WTC11 (cell line): ENCODE measurements at regions not wholly inside any gene's neighbourhood (a gene's known extent, or its start where the extent isn't known, plus 50 kb on each side); places are given as distances from the start of the nearest gene placed in this dataset.

Experiments
- ATAC-seq: fragments of 200-7000 bp; cut with Tn5 transposase; 2 replicates; pipeline ENCODE4 v1.10.0; 2021; ENCODE audit warnings: mild to moderate bottlenecking, moderate library complexity
- CTCF ChIA-PET: fragments of 300-600 bp; sonication (Branson Sonifier 250); formaldehyde crosslinking; loops from one replicate; lab custom pipeline; 2021; ENCODE audit warnings: antibody characterized with exemption; lab: Charles Lee
- POLR2A ChIA-PET: fragments of 350-600 bp; sonication (Branson Sonifier 250); formaldehyde crosslinking; loops from one replicate; lab custom pipeline; 2021; ENCODE audit warnings: antibody characterized with exemption; lab: Charles Lee
- DNase-seq: peaks from one replicate; pipeline ENCODE4 v3.0.0; 2021; ENCODE audit warnings: low spot score
- H3K27ac Mint-ChIP-seq: 2 replicates; pipeline ENCODE4 v1.8.0; 2021; ENCODE audit warnings: mixed read lengths
- H3K27me3 Mint-ChIP-seq: 2 replicates; pipeline ENCODE4 v1.8.0; 2021; ENCODE audit warnings: low read depth, mild to moderate bottlenecking, moderate library complexity, mixed read lengths
- H3K36me3 Mint-ChIP-seq: 2 replicates; pipeline ENCODE4 v1.8.0; 2021; ENCODE audit warnings: mixed read lengths
- H3K4me1 Mint-ChIP-seq: 2 replicates; pipeline ENCODE4 v1.8.0; 2022; ENCODE audit warnings: mixed read lengths
- H3K4me3 Mint-ChIP-seq: 2 replicates; pipeline ENCODE4 v1.8.0; 2021; ENCODE audit warnings: mild to moderate bottlenecking, moderate library complexity, mixed read lengths
- H3K9me3 Mint-ChIP-seq: 2 replicates; pipeline ENCODE4 v1.8.0; 2021; ENCODE audit warnings: mixed read lengths
- CREB1 ChIP-seq: sonication (generic); formaldehyde crosslinking; IDR thresholded peaks from 2 replicates; pipeline ENCODE4 v1.8.0; 2023; ENCODE audit warnings: mild to moderate bottlenecking, missing genetic modification reagents
- CREM ChIP-seq: sonication (generic); formaldehyde crosslinking; IDR thresholded peaks from 2 replicates; pipeline ENCODE4 v1.8.1; 2022; ENCODE audit warnings: mild to moderate bottlenecking, missing genetic modification reagents, moderate library complexity
- HMGA2 ChIP-seq: fragments of 250-450 bp; sonication (Bioruptor Pico); IDR thresholded peaks from 2 replicates; pipeline ENCODE4 v1.4.0; 2021; ENCODE audit warnings: mild to moderate bottlenecking, moderate library complexity
- JAZF1 ChIP-seq: fragments of 250-450 bp; sonication (Bioruptor Pico); IDR thresholded peaks from 2 replicates; pipeline ENCODE4 v1.9.0; 2021; ENCODE audit warnings: moderate library complexity, mild to moderate bottlenecking, inconsistent platforms
- MXD4 ChIP-seq: fragments of 250-450 bp; sonication (Bioruptor Pico); IDR thresholded peaks from 2 replicates; pipeline ENCODE4 v1.8.0; 2021; ENCODE audit warnings: mild to moderate bottlenecking, moderate library complexity, borderline replicate concordance
- MYBL2 ChIP-seq: sonication (generic); formaldehyde crosslinking; IDR thresholded peaks from 2 replicates; pipeline ENCODE4 v1.8.1; 2023; ENCODE audit warnings: mild to moderate bottlenecking, moderate library complexity, missing genetic modification reagents
- NFATC4 ChIP-seq: fragments of 250-450 bp; sonication (Bioruptor Pico); IDR thresholded peaks from 2 replicates; pipeline ENCODE4 v1.9.0; 2021; ENCODE audit warnings: mild to moderate bottlenecking
- NR3C1 ChIP-seq: sonication (generic); formaldehyde crosslinking; conservative IDR thresholded peaks from 2 replicates; pipeline ENCODE4 v1.8.1; 2023; ENCODE audit warnings: low read depth, mild to moderate bottlenecking, missing genetic modification reagents
- RORB ChIP-seq: fragments of 250-450 bp; sonication (Bioruptor Pico); IDR thresholded peaks from 2 replicates; pipeline ENCODE4 v1.9.0; 2021; ENCODE audit warnings: mild to moderate bottlenecking
- SMAD3 ChIP-seq: sonication (generic); formaldehyde crosslinking; IDR thresholded peaks from 2 replicates; pipeline ENCODE4 v1.8.0; 2022; ENCODE audit warnings: missing genetic modification reagents, mild to moderate bottlenecking, borderline replicate concordance
- ZBTB21 ChIP-seq: sonication (generic); formaldehyde crosslinking; IDR thresholded peaks from 2 replicates; pipeline ENCODE4 v1.8.1; 2023; ENCODE audit warnings: mild to moderate bottlenecking, missing genetic modification reagents, borderline replicate concordance
- ZNF121 ChIP-seq: sonication (generic); formaldehyde crosslinking; IDR thresholded peaks from 2 replicates; pipeline ENCODE4 v1.8.0; 2023; ENCODE audit warnings: missing genetic modification reagents
- ZNF232 ChIP-seq: sonication (generic); formaldehyde crosslinking; IDR thresholded peaks from 2 replicates; pipeline ENCODE4 v1.8.0; 2022; ENCODE audit warnings: mild to moderate bottlenecking, missing genetic modification reagents
- ZNF396 ChIP-seq: fragments of 250-450 bp; sonication (Bioruptor Pico); IDR thresholded peaks from 2 replicates; pipeline ENCODE4 v1.8.0; 2021; ENCODE audit warnings: mild to moderate bottlenecking, moderate library complexity, borderline replicate concordance
- ZNF416 ChIP-seq: fragments of 250-450 bp; sonication (Bioruptor Pico); IDR thresholded peaks from 2 replicates; pipeline ENCODE4 v1.9.0; 2021; ENCODE audit warnings: mild to moderate bottlenecking, inconsistent platforms
- ZNF671 ChIP-seq: fragments of 250-450 bp; sonication (Bioruptor Pico); IDR thresholded peaks from 2 replicates; pipeline ENCODE4 v1.8.0; 2021; ENCODE audit warnings: mild to moderate bottlenecking
- TF ChIP-seq, protein P1 (sequence below): sonication (generic); formaldehyde crosslinking; IDR thresholded peaks from 2 replicates; pipeline ENCODE4 v1.8.0; 2022; ENCODE audit warnings: mild to moderate bottlenecking, missing genetic modification reagents
- TF ChIP-seq, protein P2 (sequence below): fragments of 250-450 bp; sonication (Bioruptor Pico); IDR thresholded peaks from 2 replicates; pipeline ENCODE4 v1.9.0; 2021; ENCODE audit warnings: mild to moderate bottlenecking
- TF ChIP-seq, protein P3 (sequence below): fragments of 250-450 bp; sonication (Bioruptor Pico); IDR thresholded peaks from 2 replicates; pipeline ENCODE4 v1.9.0; 2021; ENCODE audit warnings: mild to moderate bottlenecking
- TF ChIP-seq, protein P4 (sequence below): sonication (generic); formaldehyde crosslinking; conservative IDR thresholded peaks from 2 replicates; pipeline ENCODE4 v1.8.1; 2022; ENCODE audit warnings: mild to moderate bottlenecking, missing genetic modification reagents
- TF ChIP-seq, protein P5 (sequence below): sonication (generic); formaldehyde crosslinking; IDR thresholded peaks from 2 replicates; pipeline ENCODE4 v1.8.1; 2022; ENCODE audit warnings: missing genetic modification reagents, borderline replicate concordance
- TF ChIP-seq, protein P6 (sequence below): sonication (generic); formaldehyde crosslinking; IDR thresholded peaks from 2 replicates; pipeline ENCODE4 v1.8.0; 2023; ENCODE audit warnings: mild to moderate bottlenecking, missing genetic modification reagents

DNA sequence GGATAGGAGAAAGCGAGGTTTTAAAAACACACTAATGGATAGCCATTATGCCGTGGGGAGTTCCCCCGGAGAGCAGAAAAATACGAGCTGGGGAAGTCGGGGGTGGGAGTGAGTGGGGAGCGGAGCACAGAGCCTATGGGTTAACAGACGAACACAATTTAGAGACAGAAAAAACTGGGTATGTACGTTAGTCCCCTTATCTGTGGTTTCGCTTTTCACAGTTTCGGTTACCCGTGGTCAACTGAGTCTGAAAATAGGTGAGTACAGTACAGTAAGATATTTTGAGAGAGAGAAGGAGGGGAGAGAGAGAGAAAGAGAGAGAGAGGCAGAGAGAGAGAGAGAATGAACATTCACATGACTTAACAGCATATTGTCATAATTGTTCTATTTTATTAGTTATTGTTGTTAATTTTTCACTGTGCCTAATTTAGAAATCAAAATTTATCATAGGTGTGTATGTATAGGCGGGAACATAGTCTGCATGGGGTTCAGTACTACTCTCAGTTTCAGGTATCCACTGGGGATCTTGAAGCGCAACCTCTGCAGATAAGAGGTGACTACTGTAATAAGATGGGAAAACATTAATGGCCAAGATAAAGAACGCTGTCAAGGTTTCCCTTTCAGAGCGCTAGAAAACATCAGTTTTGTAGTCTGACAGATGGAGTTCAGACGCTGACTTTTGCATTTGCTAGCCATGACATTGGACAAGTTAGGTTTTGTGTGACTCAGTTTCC, 125.6 kb upstream of the LMO4 start:
- no peaks in the 10 kb centered on the region for H3K36me3 Mint-ChIP-seq
- H3K4me1 Mint-ChIP-seq, result peaks cover 36% of the 10 kb centered on the region
- peaks cover 4% of the 10 kb centered on the region for H3K27me3 Mint-ChIP-seq
- DNase-seq, result no peak
- POLR2A ChIA-PET, result no interaction called here
- no peak for ATAC-seq
- H3K9me3 Mint-ChIP-seq, result peaks cover 6% of the 10 kb centered on the region
- TF ChIP-seq, protein P1, sequence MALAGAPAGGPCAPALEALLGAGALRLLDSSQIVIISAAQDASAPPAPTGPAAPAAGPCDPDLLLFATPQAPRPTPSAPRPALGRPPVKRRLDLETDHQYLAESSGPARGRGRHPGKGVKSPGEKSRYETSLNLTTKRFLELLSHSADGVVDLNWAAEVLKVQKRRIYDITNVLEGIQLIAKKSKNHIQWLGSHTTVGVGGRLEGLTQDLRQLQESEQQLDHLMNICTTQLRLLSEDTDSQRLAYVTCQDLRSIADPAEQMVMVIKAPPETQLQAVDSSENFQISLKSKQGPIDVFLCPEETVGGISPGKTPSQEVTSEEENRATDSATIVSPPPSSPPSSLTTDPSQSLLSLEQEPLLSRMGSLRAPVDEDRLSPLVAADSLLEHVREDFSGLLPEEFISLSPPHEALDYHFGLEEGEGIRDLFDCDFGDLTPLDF, result no peak
- no peak for TF ChIP-seq ZNF416
- TF ChIP-seq CREM (CRISPR knock-in tag), result no peak
- TF ChIP-seq ZNF396 (CRISPR knock-in tag), result no peak
- no peak for TF ChIP-seq MXD4 (CRISPR knock-in tag)
- TF ChIP-seq, protein P2, sequence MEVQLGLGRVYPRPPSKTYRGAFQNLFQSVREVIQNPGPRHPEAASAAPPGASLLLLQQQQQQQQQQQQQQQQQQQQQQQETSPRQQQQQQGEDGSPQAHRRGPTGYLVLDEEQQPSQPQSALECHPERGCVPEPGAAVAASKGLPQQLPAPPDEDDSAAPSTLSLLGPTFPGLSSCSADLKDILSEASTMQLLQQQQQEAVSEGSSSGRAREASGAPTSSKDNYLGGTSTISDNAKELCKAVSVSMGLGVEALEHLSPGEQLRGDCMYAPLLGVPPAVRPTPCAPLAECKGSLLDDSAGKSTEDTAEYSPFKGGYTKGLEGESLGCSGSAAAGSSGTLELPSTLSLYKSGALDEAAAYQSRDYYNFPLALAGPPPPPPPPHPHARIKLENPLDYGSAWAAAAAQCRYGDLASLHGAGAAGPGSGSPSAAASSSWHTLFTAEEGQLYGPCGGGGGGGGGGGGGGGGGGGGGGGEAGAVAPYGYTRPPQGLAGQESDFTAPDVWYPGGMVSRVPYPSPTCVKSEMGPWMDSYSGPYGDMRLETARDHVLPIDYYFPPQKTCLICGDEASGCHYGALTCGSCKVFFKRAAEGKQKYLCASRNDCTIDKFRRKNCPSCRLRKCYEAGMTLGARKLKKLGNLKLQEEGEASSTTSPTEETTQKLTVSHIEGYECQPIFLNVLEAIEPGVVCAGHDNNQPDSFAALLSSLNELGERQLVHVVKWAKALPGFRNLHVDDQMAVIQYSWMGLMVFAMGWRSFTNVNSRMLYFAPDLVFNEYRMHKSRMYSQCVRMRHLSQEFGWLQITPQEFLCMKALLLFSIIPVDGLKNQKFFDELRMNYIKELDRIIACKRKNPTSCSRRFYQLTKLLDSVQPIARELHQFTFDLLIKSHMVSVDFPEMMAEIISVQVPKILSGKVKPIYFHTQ, result no peak
- no peak for TF ChIP-seq ZNF232 (CRISPR knock-in tag)
- no peak for TF ChIP-seq MYBL2 (CRISPR knock-in tag)
- no peak for TF ChIP-seq ZNF671 (CRISPR knock-in tag)
- TF ChIP-seq NFATC4 (CRISPR knock-in tag), result no peak
- TF ChIP-seq, protein P3, sequence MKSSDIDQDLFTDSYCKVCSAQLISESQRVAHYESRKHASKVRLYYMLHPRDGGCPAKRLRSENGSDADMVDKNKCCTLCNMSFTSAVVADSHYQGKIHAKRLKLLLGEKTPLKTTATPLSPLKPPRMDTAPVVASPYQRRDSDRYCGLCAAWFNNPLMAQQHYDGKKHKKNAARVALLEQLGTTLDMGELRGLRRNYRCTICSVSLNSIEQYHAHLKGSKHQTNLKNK (CRISPR knock-in tag), result no peak
- TF ChIP-seq, all 79 proteins: peak for 0
- Mint-ChIP-seq H3K4me3 (no peak overlapping the region), H3K27ac (no peak overlapping the region)
- CTCF ChIA-PET, result no interaction called here

DNA sequence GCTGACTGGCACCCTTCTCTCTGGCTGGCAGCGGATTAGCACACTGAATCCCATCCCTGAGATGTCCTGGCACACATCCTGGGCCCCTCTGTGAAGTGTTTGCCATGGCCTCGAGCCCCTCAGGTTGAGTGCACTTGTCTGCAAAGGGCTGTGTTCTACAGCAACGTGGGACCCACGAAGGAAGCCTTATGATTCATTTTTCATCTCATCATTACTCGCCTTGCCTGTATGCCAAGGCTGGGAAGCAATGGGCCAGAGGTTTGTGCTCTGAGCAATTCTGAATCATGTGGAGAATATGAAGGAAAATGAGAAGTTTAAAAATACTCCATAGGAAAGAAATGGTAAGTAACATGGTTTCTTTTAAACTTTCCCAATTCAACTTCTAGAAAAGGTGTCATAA, 124.8 kb upstream of the LMO4 start:
- no peak overlapping the region for H3K27ac Mint-ChIP-seq
- ATAC-seq (no peak), DNase-seq (no peak)
- POLR2A ChIA-PET, result no interaction called here
- TF ChIP-seq ZBTB21 (no peak), HMGA2 (CRISPR knock-in tag) (no peak), RORB (CRISPR knock-in tag) (no peak)
- TF ChIP-seq, protein P4, sequence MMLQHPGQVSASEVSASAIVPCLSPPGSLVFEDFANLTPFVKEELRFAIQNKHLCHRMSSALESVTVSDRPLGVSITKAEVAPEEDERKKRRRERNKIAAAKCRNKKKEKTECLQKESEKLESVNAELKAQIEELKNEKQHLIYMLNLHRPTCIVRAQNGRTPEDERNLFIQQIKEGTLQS, result no peak
- peaks cover 4% of the 10 kb centered on the region for H3K27me3 Mint-ChIP-seq
- CTCF ChIA-PET, result no interaction called here
- H3K36me3 Mint-ChIP-seq, result no peaks in the 10 kb centered on the region
- H3K4me1 Mint-ChIP-seq, result peaks cover 37% of the 10 kb centered on the region
- H3K9me3 Mint-ChIP-seq, result peaks cover 10% of the 10 kb centered on the region
- H3K4me3 Mint-ChIP-seq, result no peak overlapping the region

DNA sequence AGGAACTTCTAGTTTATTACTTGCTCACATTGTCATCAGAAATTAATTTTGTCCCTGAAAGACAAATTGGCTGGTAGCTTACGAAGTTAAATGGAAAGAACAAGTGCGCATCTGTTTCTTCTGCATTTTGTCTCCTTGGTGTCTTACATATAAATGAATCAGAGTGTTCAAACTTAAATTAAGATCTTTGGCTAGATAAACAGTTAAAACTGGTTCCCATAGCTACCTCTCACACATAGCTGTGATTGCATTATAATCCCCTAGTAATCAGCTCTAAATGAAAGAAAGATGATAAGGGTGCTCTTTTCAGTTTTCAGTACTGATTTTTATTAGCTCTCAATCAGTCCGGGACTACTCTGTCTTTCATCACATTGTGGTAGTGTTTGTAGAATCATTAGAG, 124.2 kb upstream of the LMO4 start:
- Mint-ChIP-seq H3K9me3 (peaks cover 10% of the 10 kb centered on the region), H3K4me1 (peaks cover 37% of the 10 kb centered on the region), H3K27me3 (peaks cover 4% of the 10 kb centered on the region), H3K4me3 (no peak overlapping the region), H3K36me3 (no peaks in the 10 kb centered on the region), H3K27ac (no peak overlapping the region)
- POLR2A ChIA-PET, result no interaction called here
- DNase-seq, result no peak
- ATAC-seq, result no peak
- CTCF ChIA-PET, result no interaction called here
- TF ChIP-seq ZNF121 (CRISPR knock-in tag) (no peak), CREB1 (no peak), NR3C1 (CRISPR knock-in tag) (no peak), SMAD3 (no peak), JAZF1 (CRISPR knock-in tag) (no peak)
- TF ChIP-seq, protein P3 (CRISPR knock-in tag), result no peak
- TF ChIP-seq, protein P5, sequence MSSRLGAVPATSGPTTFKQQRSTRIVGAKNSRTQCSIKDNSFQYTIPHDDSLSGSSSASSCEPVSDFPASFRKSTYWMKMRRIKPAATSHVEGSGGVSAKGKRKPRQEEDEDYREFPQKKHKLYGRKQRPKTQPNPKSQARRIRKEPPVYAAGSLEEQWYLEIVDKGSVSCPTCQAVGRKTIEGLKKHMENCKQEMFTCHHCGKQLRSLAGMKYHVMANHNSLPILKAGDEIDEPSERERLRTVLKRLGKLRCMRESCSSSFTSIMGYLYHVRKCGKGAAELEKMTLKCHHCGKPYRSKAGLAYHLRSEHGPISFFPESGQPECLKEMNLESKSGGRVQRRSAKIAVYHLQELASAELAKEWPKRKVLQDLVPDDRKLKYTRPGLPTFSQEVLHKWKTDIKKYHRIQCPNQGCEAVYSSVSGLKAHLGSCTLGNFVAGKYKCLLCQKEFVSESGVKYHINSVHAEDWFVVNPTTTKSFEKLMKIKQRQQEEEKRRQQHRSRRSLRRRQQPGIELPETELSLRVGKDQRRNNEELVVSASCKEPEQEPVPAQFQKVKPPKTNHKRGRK (CRISPR knock-in tag), result no peak
- TF ChIP-seq, protein P6, sequence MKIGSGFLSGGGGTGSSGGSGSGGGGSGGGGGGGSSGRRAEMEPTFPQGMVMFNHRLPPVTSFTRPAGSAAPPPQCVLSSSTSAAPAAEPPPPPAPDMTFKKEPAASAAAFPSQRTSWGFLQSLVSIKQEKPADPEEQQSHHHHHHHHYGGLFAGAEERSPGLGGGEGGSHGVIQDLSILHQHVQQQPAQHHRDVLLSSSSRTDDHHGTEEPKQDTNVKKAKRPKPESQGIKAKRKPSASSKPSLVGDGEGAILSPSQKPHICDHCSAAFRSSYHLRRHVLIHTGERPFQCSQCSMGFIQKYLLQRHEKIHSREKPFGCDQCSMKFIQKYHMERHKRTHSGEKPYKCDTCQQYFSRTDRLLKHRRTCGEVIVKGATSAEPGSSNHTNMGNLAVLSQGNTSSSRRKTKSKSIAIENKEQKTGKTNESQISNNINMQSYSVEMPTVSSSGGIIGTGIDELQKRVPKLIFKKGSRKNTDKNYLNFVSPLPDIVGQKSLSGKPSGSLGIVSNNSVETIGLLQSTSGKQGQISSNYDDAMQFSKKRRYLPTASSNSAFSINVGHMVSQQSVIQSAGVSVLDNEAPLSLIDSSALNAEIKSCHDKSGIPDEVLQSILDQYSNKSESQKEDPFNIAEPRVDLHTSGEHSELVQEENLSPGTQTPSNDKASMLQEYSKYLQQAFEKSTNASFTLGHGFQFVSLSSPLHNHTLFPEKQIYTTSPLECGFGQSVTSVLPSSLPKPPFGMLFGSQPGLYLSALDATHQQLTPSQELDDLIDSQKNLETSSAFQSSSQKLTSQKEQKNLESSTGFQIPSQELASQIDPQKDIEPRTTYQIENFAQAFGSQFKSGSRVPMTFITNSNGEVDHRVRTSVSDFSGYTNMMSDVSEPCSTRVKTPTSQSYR, result no peak
